Thyroid gland (tissue), 4 donors: ENCODE measurements at regions not wholly inside any gene's neighbourhood (a gene's known extent, or its start where the extent isn't known, plus 50 kb on each side); places are given as distances from the start of the nearest gene placed in this dataset.

ENCODE experiments used
- POLR2A ChIP-seq, 2 donors: fragments of 450-650 bp; IDR thresholded peaks; one replicate each; pipeline ENCODE4 v1.6.1; 2017; ENCODE audit warnings: antibody characterized with exemption in 2 of 2, mild to moderate bottlenecking in 2 of 2, moderate library complexity in 1 of 2
- TF ChIP-seq, protein P1 (sequence below), 6 experiments: fragments of 200-600 bp in 3 of 6; fragments of 450-650 bp in 3 of 6; sonication (generic) in 3 of 6; IDR thresholded peaks; one replicate each; pipeline ENCODE4 v1.5.1; 2016 to 2019; ENCODE audit warnings: antibody characterized with exemption in 6 of 6, mild to moderate bottlenecking in 2 of 6, inconsistent platforms in 1 of 6, moderate library complexity in 1 of 6

GRCh38 chr7:101693498-101694091, 64.5 kb upstream of the MYL10 start:
- no peak for TF ChIP-seq POLR2A (IDR thresholded peaks at IDR 0.05)
- TF ChIP-seq, protein P1, sequence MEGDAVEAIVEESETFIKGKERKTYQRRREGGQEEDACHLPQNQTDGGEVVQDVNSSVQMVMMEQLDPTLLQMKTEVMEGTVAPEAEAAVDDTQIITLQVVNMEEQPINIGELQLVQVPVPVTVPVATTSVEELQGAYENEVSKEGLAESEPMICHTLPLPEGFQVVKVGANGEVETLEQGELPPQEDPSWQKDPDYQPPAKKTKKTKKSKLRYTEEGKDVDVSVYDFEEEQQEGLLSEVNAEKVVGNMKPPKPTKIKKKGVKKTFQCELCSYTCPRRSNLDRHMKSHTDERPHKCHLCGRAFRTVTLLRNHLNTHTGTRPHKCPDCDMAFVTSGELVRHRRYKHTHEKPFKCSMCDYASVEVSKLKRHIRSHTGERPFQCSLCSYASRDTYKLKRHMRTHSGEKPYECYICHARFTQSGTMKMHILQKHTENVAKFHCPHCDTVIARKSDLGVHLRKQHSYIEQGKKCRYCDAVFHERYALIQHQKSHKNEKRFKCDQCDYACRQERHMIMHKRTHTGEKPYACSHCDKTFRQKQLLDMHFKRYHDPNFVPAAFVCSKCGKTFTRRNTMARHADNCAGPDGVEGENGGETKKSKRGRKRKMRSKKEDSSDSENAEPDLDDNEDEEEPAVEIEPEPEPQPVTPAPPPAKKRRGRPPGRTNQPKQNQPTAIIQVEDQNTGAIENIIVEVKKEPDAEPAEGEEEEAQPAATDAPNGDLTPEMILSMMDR (IDR thresholded peaks at IDR 0.05): no peak
